K562 (cell line): ENCODE measurements at regions not wholly inside any gene's neighbourhood (a gene's known extent, or its start where the extent isn't known, plus 50 kb on each side); places are given as distances from the start of the nearest gene placed in this dataset.
A peak's percentile ranks its signal among the peaks of the same experiment; 100 is the strongest.

Experiments
- CREM ChIP-seq: IDR thresholded peaks from 2 replicates; pipeline ENCODE4 v1.6.1; 2014; ENCODE audit warnings: antibody characterized with exemption, low read depth
- HOXB6 ChIP-seq: fragments of 250-450 bp; sonication (Bioruptor Pico); IDR thresholded peaks from 2 replicates; pipeline ENCODE4 v1.5.1; 2022; ENCODE audit warnings: mild to moderate bottlenecking, borderline replicate concordance
- SETDB1 ChIP-seq: IDR thresholded peaks from one replicate; pipeline ENCODE4 v1.6.1; 2012; ENCODE audit warnings: low read length, control low read depth, inconsistent platforms
- SREBF1 ChIP-seq: fragments of 150-350 bp; IDR thresholded peaks from 2 replicates; pipeline ENCODE4 v1.6.1; 2014; ENCODE audit warnings: antibody characterized with exemption, low read depth, low read length, borderline replicate concordance
- SRSF1 ChIP-seq: fragments of 200-400 bp; formaldehyde crosslinking; IDR thresholded peaks from 2 replicates; pipeline ENCODE4 v1.6.1; 2017; ENCODE audit warnings: mild to moderate bottlenecking, low read depth, low read length, moderate library complexity
- ZC3H8 ChIP-seq: fragments of 450-650 bp; IDR thresholded peaks from 2 replicates; pipeline ENCODE4 v1.6.1; 2017
- ZNF212 ChIP-seq: fragments of 450-650 bp; formaldehyde crosslinking; IDR thresholded peaks from 2 replicates; pipeline ENCODE4 v1.4.0; 2020; ENCODE audit warnings: mild to moderate bottlenecking
- ZNF354B ChIP-seq: fragments of 250-450 bp; sonication (Bioruptor Pico); IDR thresholded peaks from 2 replicates; pipeline ENCODE4 v1.4.0; 2020
- ZZZ3 ChIP-seq: fragments of 450-650 bp; IDR thresholded peaks from 2 replicates; pipeline ENCODE4 v1.6.1; 2016; ENCODE audit warnings: antibody characterized with exemption, mild to moderate bottlenecking, moderate library complexity
- TF ChIP-seq, protein P1 (sequence below): IDR thresholded peaks from 2 replicates; pipeline ENCODE4 v1.6.1; 2014; ENCODE audit warnings: antibody characterized with exemption
- TF ChIP-seq, protein P2 (sequence below): IDR thresholded peaks from 2 replicates; pipeline ENCODE4 v1.6.1; 2011; ENCODE audit warnings: borderline replicate concordance, low read depth, mild to moderate bottlenecking, moderate library complexity, low read length; ENCODE audit not compliant: insufficient read depth, poor library complexity, severe bottlenecking
- TF ChIP-seq, protein P3 (sequence below): sonication (generic); formaldehyde crosslinking; IDR thresholded peaks from 2 replicates; pipeline ENCODE4 v1.8.1; 2023; ENCODE audit warnings: mild to moderate bottlenecking, missing genetic modification reagents
- TF ChIP-seq, protein P4 (sequence below): sonication (generic); formaldehyde crosslinking; IDR thresholded peaks from 2 replicates; pipeline ENCODE4 v1.8.0; 2022; ENCODE audit warnings: missing genetic modification reagents, mild to moderate bottlenecking, borderline replicate concordance
- TF ChIP-seq, protein P5 (sequence below): fragments of 250-450 bp; sonication (Bioruptor Pico); IDR thresholded peaks from 2 replicates; pipeline ENCODE4 v1.9.0; 2021; ENCODE audit warnings: mild to moderate bottlenecking, inconsistent platforms
- TF ChIP-seq, protein P6 (sequence below): sonication (generic); formaldehyde crosslinking; IDR thresholded peaks from 2 replicates; pipeline ENCODE4 v1.8.1; 2023; ENCODE audit warnings: mild to moderate bottlenecking, missing genetic modification reagents

DNA sequence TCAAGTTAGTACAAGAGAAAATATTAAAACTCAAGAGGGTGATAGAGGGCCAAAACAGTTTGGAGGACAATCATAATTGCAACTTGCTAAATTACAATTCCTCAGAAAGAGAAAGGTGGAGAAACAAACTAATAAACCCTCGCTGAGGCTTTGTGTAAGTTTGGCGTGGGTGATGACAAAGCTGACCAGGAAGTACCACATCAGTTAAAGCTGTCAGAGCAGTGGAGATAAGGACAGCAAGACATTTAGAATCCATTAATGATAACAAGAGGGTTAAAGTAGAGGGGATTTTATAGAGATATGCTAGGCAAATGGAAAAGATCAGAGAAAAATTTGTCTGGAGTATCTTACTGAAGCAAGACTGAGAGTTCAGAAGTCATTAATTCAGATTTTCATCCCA lies 334.4 kb downstream of the TFAP2B start (continued):
- TF ChIP-seq, protein P1, sequence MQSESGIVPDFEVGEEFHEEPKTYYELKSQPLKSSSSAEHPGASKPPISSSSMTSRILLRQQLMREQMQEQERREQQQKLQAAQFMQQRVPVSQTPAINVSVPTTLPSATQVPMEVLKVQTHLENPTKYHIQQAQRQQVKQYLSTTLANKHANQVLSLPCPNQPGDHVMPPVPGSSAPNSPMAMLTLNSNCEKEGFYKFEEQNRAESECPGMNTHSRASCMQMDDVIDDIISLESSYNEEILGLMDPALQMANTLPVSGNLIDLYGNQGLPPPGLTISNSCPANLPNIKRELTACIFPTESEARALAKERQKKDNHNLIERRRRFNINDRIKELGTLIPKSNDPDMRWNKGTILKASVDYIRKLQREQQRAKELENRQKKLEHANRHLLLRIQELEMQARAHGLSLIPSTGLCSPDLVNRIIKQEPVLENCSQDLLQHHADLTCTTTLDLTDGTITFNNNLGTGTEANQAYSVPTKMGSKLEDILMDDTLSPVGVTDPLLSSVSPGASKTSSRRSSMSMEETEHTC = no peak
- TF ChIP-seq SETDB1 (no peak), ZC3H8 (no peak), HOXB6 (CRISPR knock-in tag) (no peak), SREBF1 (no peak), ZNF212 (CRISPR knock-in tag) (no peak), SRSF1 (no peak), ZZZ3 (no peak), CREM (peak; percentile 74), ZNF354B (no peak)
- TF ChIP-seq, protein P2, sequence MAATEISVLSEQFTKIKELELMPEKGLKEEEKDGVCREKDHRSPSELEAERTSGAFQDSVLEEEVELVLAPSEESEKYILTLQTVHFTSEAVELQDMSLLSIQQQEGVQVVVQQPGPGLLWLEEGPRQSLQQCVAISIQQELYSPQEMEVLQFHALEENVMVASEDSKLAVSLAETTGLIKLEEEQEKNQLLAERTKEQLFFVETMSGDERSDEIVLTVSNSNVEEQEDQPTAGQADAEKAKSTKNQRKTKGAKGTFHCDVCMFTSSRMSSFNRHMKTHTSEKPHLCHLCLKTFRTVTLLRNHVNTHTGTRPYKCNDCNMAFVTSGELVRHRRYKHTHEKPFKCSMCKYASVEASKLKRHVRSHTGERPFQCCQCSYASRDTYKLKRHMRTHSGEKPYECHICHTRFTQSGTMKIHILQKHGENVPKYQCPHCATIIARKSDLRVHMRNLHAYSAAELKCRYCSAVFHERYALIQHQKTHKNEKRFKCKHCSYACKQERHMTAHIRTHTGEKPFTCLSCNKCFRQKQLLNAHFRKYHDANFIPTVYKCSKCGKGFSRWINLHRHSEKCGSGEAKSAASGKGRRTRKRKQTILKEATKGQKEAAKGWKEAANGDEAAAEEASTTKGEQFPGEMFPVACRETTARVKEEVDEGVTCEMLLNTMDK = no peak
- TF ChIP-seq, protein P3, sequence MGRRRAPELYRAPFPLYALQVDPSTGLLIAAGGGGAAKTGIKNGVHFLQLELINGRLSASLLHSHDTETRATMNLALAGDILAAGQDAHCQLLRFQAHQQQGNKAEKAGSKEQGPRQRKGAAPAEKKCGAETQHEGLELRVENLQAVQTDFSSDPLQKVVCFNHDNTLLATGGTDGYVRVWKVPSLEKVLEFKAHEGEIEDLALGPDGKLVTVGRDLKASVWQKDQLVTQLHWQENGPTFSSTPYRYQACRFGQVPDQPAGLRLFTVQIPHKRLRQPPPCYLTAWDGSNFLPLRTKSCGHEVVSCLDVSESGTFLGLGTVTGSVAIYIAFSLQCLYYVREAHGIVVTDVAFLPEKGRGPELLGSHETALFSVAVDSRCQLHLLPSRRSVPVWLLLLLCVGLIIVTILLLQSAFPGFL (CRISPR knock-in tag) = no peak
- TF ChIP-seq, protein P4, sequence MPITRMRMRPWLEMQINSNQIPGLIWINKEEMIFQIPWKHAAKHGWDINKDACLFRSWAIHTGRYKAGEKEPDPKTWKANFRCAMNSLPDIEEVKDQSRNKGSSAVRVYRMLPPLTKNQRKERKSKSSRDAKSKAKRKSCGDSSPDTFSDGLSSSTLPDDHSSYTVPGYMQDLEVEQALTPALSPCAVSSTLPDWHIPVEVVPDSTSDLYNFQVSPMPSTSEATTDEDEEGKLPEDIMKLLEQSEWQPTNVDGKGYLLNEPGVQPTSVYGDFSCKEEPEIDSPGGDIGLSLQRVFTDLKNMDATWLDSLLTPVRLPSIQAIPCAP (CRISPR knock-in tag) = no peak
- TF ChIP-seq, protein P5, sequence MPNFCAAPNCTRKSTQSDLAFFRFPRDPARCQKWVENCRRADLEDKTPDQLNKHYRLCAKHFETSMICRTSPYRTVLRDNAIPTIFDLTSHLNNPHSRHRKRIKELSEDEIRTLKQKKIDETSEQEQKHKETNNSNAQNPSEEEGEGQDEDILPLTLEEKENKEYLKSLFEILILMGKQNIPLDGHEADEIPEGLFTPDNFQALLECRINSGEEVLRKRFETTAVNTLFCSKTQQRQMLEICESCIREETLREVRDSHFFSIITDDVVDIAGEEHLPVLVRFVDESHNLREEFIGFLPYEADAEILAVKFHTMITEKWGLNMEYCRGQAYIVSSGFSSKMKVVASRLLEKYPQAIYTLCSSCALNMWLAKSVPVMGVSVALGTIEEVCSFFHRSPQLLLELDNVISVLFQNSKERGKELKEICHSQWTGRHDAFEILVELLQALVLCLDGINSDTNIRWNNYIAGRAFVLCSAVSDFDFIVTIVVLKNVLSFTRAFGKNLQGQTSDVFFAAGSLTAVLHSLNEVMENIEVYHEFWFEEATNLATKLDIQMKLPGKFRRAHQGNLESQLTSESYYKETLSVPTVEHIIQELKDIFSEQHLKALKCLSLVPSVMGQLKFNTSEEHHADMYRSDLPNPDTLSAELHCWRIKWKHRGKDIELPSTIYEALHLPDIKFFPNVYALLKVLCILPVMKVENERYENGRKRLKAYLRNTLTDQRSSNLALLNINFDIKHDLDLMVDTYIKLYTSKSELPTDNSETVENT (CRISPR knock-in tag) = no peak
- TF ChIP-seq, protein P6, sequence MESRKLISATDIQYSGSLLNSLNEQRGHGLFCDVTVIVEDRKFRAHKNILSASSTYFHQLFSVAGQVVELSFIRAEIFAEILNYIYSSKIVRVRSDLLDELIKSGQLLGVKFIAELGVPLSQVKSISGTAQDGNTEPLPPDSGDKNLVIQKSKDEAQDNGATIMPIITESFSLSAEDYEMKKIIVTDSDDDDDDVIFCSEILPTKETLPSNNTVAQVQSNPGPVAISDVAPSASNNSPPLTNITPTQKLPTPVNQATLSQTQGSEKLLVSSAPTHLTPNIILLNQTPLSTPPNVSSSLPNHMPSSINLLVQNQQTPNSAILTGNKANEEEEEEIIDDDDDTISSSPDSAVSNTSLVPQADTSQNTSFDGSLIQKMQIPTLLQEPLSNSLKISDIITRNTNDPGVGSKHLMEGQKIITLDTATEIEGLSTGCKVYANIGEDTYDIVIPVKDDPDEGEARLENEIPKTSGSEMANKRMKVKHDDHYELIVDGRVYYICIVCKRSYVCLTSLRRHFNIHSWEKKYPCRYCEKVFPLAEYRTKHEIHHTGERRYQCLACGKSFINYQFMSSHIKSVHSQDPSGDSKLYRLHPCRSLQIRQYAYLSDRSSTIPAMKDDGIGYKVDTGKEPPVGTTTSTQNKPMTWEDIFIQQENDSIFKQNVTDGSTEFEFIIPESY (CRISPR knock-in tag) = no peak
